ENCODE measurements at regions not wholly inside any gene's neighbourhood (a gene's known extent, or its start where the extent isn't known, plus 50 kb on each side); places are given as distances from the start of the nearest gene placed in this dataset.

DNA sequence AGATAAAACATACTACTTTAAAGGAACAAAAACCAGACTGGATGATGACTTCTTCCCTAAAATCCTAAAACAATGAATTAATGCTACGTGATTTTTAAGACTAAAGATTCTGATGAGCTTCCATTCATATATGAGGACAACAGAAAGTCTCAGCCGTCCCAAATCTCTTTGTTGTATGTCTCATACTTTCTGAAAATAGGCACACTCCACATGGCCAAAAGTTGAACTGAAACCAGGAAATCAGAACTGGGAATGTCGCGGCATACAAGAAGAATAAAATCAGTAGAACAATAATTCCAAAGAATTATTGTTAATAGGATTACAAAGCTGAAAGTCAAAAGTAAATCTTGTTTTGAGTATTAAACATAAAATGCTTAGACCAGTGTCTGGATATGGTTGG, 195.4 kb upstream of the GHITM start:
- Histone ChIP-seq H3K27me3 (ENCODE audit: insufficient read depth, low read depth) (peaks cover 26% of the 10 kb centered on the region), H3F3A (ENCODE audit: insufficient read depth, low read depth) (no peaks in the 10 kb centered on the region), H3K36me3 (ENCODE audit: low read depth) (no peaks in the 10 kb centered on the region), H3K79me2 (ENCODE audit: low read depth) (no peaks in the 10 kb centered on the region), H3K4me1 (replicated peaks; ENCODE audit: insufficient read depth) (no peaks in the 10 kb centered on the region), H2AFZ (no peak overlapping the region), H3K9me2 (ENCODE audit: insufficient read depth) (no peaks in the 10 kb centered on the region), H3K4me3 (no peak overlapping the region), H3K9me3 (ENCODE audit: insufficient read depth, low read depth) (no peaks in the 10 kb centered on the region), H4K20me1 (ENCODE audit: insufficient read depth) (0 out of 2 replicates have a peak, but pooled peaks cover 2% of the 10 kb centered on the region), H3K4me2 (no peak overlapping the region), H3K27ac (no peak overlapping the region)
- no TSS peak for BruUV-seq (replicated peaks)
- TF ChIP-seq, protein P1, sequence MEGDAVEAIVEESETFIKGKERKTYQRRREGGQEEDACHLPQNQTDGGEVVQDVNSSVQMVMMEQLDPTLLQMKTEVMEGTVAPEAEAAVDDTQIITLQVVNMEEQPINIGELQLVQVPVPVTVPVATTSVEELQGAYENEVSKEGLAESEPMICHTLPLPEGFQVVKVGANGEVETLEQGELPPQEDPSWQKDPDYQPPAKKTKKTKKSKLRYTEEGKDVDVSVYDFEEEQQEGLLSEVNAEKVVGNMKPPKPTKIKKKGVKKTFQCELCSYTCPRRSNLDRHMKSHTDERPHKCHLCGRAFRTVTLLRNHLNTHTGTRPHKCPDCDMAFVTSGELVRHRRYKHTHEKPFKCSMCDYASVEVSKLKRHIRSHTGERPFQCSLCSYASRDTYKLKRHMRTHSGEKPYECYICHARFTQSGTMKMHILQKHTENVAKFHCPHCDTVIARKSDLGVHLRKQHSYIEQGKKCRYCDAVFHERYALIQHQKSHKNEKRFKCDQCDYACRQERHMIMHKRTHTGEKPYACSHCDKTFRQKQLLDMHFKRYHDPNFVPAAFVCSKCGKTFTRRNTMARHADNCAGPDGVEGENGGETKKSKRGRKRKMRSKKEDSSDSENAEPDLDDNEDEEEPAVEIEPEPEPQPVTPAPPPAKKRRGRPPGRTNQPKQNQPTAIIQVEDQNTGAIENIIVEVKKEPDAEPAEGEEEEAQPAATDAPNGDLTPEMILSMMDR (conservative IDR thresholded peaks at IDR 0.05) = no peak
- no peak for TF ChIP-seq EZH2 (IDR thresholded peaks at IDR 0.05; ENCODE audit: low read depth)
- CTCF ChIA-PET = no interaction called here
- POLR2A ChIA-PET (ENCODE audit: unreplicated experiment) = no interaction called here
- no peak for DNase-seq
- intact Hi-C loops (cut with micrococcal nuclease; ENCODE audit: unreplicated experiment) = no loop called here

DNA sequence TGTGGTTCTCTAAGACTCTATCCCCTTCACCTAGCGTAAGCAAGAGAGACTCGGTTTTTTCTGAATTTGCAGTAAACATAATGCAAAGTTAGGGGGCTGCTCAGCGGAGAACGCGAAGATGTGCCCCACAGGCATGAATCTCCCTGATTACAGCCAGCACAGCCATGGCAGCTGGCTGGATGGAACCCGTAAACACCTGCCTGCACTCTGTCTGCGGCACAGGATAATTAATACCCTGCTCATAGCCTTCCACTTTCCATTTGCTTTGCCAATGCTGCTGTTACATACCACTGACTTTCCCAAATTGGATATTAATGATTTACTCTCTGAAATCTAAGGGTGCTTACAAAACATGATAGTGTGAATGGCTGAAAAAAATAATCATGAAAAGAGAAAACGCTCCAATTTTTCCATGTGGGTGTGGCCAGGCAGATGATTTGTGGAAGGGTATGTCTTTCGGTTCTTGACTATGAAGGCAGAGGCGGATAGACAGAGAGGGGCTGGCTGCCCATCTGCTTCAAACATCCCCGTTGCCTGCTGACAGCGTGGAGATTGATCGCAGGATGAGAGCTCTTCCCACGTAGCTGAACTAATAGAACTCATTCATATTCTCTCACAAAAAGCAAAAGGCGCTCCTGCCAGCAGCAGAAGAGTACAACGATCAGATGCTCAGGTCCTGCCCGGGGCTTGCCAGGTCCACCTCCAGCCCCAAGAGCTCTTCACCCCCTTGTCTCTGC, 193.2 kb upstream of the GHITM start:
- BruUV-seq (replicated peaks) = no TSS peak
- POLR2A ChIA-PET (ENCODE audit: unreplicated experiment) = no interaction called here
- CTCF ChIA-PET = no interaction called here

DNA sequence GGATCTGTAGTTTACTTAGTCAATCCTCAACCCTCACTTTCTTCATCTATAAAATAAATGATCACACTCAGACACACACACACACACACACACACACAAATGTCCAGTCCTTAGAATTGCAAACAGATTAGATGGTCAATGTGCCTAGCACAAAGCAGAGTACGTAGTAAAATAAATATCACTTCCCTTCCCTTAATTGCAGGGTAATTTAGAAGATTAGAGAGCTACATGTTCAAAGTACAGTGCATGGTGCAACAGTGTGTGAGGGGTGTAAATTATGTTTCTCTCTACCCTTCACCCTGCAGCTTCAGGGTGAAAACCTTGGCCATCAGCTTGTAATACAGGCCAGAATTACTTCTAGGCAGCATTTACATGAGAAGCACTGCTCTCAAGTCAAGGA, 187.0 kb upstream of the GHITM start:
- no peaks in the 10 kb centered on the region for H3K36me3 ChIP-seq (ENCODE audit: low read depth)
- intact Hi-C loops (cut with micrococcal nuclease; ENCODE audit: unreplicated experiment) = no loop called here
- no peak overlapping the region for H2AFZ ChIP-seq
- no peaks in the 10 kb centered on the region for H3K27me3 ChIP-seq (ENCODE audit: insufficient read depth, low read depth)
- no peak overlapping the region for H3K27ac ChIP-seq
- no peak overlapping the region for H3K4me2 ChIP-seq
- no peaks in the 10 kb centered on the region for H3K9me3 ChIP-seq (ENCODE audit: insufficient read depth, low read depth)
- no peaks in the 10 kb centered on the region for H3F3A ChIP-seq (ENCODE audit: insufficient read depth, low read depth)
- H3K9me2 ChIP-seq (ENCODE audit: insufficient read depth) = no peaks in the 10 kb centered on the region
- no peaks in the 10 kb centered on the region for H3K4me1 ChIP-seq (replicated peaks; ENCODE audit: insufficient read depth)
- no peak for DNase-seq
- H3K79me2 ChIP-seq (ENCODE audit: low read depth) = no peaks in the 10 kb centered on the region
- ChIA-PET CTCF (no interaction called here), POLR2A (ENCODE audit: unreplicated experiment) (no interaction called here)
- H4K20me1 ChIP-seq (ENCODE audit: insufficient read depth) = peaks cover 2% of the 10 kb centered on the region; the same call in 1 of the 2 replicates
- TF ChIP-seq, protein P1 (conservative IDR thresholded peaks at IDR 0.05) = no peak
- no peak for TF ChIP-seq EZH2 (IDR thresholded peaks at IDR 0.05; ENCODE audit: low read depth)
- BruUV-seq (replicated peaks) = no TSS peak
- H3K4me3 ChIP-seq = no peak overlapping the region

More for the DNA sequence above, 193.2 kb upstream of the GHITM start:
- Histone ChIP-seq H2AFZ (no peak overlapping the region), H3K4me1 (replicated peaks; ENCODE audit: insufficient read depth) (no peaks in the 10 kb centered on the region), H3K36me3 (ENCODE audit: low read depth) (no peaks in the 10 kb centered on the region), H4K20me1 (ENCODE audit: insufficient read depth) (0 out of 2 replicates have a peak, but pooled peaks cover 2% of the 10 kb centered on the region), H3K4me3 (no peak overlapping the region), H3K27me3 (ENCODE audit: insufficient read depth, low read depth) (peaks cover 26% of the 10 kb centered on the region), H3K79me2 (ENCODE audit: low read depth) (no peaks in the 10 kb centered on the region), H3K9me3 (ENCODE audit: insufficient read depth, low read depth) (no peaks in the 10 kb centered on the region), H3F3A (ENCODE audit: insufficient read depth, low read depth) (no peaks in the 10 kb centered on the region), H3K27ac (no peak overlapping the region), H3K4me2 (no peak overlapping the region), H3K9me2 (ENCODE audit: insufficient read depth) (no peaks in the 10 kb centered on the region)
- no peak for DNase-seq
- intact Hi-C loops (cut with micrococcal nuclease; ENCODE audit: unreplicated experiment) = no loop called here
- TF ChIP-seq, protein P1 (conservative IDR thresholded peaks at IDR 0.05) = no peak
- no peak for TF ChIP-seq EZH2 (IDR thresholded peaks at IDR 0.05; ENCODE audit: low read depth)
